ENCODE measurements at regions not wholly inside any gene's neighbourhood (a gene's known extent, or its start where the extent isn't known, plus 50 kb on each side); places are given as distances from the start of the nearest gene placed in this dataset.

DNA sequence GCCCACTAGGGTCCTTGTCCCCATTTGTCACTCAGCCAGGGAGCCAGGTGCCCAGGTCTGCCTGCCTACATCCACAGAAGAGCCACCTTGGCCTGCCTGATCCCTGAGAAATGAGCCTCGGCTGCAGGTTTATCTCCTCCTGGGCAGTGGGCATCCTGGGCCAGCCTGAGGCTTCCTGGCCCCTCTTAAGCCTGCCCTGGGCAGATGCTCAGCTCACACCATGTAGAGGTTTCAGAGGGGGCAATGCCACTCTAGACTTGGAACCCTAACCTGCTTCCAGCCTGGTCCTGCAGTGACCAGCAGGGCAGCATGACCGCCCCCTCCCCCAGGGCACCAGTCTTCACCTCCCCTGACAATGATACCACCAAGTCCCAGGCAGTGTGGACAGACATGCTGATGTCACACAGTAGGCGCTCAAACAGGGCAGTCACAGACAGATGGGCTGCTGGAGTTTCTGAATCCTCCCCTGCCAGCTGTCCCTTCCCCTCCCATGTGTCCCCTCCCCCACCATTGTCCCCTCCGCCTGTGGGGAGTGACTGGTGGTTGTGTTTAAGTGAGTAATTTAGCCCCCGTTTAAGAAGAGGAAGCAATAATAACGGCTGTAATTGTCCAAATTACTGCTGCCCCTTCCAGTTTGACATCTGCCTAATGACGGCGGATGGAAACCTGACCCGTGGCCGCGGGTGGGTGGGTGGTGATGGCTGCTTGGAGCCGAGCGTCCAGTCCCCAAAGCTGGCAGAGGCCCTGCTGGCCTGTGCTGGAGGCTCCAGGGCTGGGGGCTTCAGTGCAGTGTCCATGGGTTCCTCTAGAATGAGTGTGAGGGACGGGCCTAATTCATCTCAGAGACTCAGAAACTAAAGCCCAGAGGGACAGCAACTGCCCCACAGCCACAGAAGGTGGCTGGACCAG is 147.7 kb downstream of the BARX1 start (continued):
- TF ChIP-seq EP300 (IDR thresholded peaks at IDR 0.05; ENCODE audit: borderline replicate concordance in 1 of 2, control insufficient read depth in 1 of 2, low read depth in 2 of 2, low read length in 2 of 2) (no peak), ZZZ3 (IDR thresholded peaks at IDR 0.05; ENCODE audit: control insufficient read depth, insufficient read length, low read depth) (no peak), JUND (IDR thresholded peaks at IDR 0.05; ENCODE audit: low read depth, low read length) (no peak), LARP7 (IDR thresholded peaks at IDR 0.05) (no peak), SUZ12 (IDR thresholded peaks at IDR 0.05; ENCODE audit: unreplicated experiment) (no peak)
- TF ChIP-seq, protein P1, sequence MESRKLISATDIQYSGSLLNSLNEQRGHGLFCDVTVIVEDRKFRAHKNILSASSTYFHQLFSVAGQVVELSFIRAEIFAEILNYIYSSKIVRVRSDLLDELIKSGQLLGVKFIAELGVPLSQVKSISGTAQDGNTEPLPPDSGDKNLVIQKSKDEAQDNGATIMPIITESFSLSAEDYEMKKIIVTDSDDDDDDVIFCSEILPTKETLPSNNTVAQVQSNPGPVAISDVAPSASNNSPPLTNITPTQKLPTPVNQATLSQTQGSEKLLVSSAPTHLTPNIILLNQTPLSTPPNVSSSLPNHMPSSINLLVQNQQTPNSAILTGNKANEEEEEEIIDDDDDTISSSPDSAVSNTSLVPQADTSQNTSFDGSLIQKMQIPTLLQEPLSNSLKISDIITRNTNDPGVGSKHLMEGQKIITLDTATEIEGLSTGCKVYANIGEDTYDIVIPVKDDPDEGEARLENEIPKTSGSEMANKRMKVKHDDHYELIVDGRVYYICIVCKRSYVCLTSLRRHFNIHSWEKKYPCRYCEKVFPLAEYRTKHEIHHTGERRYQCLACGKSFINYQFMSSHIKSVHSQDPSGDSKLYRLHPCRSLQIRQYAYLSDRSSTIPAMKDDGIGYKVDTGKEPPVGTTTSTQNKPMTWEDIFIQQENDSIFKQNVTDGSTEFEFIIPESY (IDR thresholded peaks at IDR 0.05), result no peak

DNA sequence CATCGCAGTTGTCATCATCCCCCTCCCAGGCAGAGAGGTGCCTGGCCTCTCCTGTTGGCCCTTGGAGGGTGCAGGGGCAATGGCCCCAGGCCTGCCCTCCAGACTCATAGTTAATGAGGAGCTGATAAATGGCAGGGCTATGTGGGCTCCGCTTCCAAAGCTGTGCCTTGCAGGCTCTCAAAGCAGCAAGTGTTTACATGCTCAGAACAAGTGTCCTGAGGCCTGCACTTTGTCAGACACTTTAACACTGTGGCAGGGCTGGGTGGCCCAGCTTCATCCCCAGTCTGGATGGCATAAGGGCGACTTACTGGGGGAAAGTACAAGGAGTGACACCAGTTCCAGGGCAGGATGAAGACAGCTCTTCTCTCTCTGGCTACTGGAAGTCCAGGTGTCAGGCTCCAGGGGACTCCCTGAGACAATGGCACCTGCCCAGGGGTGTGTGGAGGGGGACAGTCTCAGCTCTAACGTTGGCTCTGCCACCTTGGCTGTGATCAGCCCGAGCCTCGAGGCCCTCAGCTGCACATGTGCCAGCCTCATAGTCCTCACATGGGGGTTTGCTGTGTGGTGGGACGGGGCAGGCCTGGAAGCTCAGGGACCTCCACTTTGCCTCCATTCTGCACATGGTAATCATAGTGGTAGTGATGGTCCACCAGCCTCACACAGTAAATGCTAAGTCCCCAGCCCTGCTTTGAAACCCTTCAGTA is 153.4 kb downstream of the BARX1 start:
- FAIRE-seq, result no peak
- Histone ChIP-seq H3K9me3 (replicated peaks; ENCODE audit: control insufficient read depth, insufficient read depth, low read length) (no peaks in the 10 kb centered on the region), H3K27ac (ENCODE audit: control insufficient read depth, insufficient read depth) (no peak overlapping the region), H3K79me2 (ENCODE audit: control insufficient read depth, insufficient read depth, low read length) (no peaks in the 10 kb centered on the region), H3K4me2 (ENCODE audit: control insufficient read depth, insufficient read depth) (no peak overlapping the region), H2AFZ (ENCODE audit: control insufficient read depth, low read depth, low read length) (no peak overlapping the region), H3K9ac (ENCODE audit: control insufficient read depth, insufficient read depth, low read length) (no peak overlapping the region), H3K4me3 (no peak overlapping the region), H3K27me3 (replicated peaks in 1 of 2; ENCODE audit: control insufficient read depth in 2 of 2, insufficient read depth in 2 of 2, low read length in 1 of 2) (no peaks in the 10 kb centered on the region), H4K20me1 (ENCODE audit: control insufficient read depth, insufficient read depth) (no peaks in the 10 kb centered on the region), H3K36me3 (ENCODE audit: control insufficient read depth in 2 of 2, insufficient read depth in 2 of 2, low read length in 1 of 2) (no peaks in the 10 kb centered on the region), H3K4me1 (ENCODE audit: control insufficient read depth, insufficient read depth, low read length) (no peaks in the 10 kb centered on the region)
- SMC1A ChIA-PET (ENCODE audit: uncharacterized antibody, unreplicated experiment), result interaction anchor here (0.6 kb wide), 1 partner anchor 697 kb away, joined by 3 read pairs; no protein-coding TSS in a partner anchor
- no peak for ATAC-seq
- no TSS peak for BruUV-seq (replicated peaks)
- CTCF ChIA-PET, result no interaction called here
- in situ Hi-C loops (cut with MboI), result no loop called here
- RAD21 ChIA-PET (ENCODE audit: unreplicated experiment), result no interaction called here
- WGBS (ENCODE audit: insufficient coverage, insufficient replicate concordance, low lambda C conversion rate, missing lambda C conversion rate), result 16% methylated on average over 7 of the region's 7 CpGs
- DNase-seq (ENCODE audit: low read depth, low spot score), result no peak
- TF ChIP-seq, protein P2, sequence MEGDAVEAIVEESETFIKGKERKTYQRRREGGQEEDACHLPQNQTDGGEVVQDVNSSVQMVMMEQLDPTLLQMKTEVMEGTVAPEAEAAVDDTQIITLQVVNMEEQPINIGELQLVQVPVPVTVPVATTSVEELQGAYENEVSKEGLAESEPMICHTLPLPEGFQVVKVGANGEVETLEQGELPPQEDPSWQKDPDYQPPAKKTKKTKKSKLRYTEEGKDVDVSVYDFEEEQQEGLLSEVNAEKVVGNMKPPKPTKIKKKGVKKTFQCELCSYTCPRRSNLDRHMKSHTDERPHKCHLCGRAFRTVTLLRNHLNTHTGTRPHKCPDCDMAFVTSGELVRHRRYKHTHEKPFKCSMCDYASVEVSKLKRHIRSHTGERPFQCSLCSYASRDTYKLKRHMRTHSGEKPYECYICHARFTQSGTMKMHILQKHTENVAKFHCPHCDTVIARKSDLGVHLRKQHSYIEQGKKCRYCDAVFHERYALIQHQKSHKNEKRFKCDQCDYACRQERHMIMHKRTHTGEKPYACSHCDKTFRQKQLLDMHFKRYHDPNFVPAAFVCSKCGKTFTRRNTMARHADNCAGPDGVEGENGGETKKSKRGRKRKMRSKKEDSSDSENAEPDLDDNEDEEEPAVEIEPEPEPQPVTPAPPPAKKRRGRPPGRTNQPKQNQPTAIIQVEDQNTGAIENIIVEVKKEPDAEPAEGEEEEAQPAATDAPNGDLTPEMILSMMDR (IDR thresholded peaks at IDR 0.05 in 2 of 3, conservative IDR thresholded peaks at IDR 0.05 in 1 of 3; ENCODE audit: control insufficient read depth in 2 of 3, extremely low read depth in 1 of 3, insufficient read depth in 1 of 3, low read depth in 3 of 3, low read length in 3 of 3), result no peak
- TF ChIP-seq NR2C1 (IDR thresholded peaks at IDR 0.05) (no peak), ZBED1 (IDR thresholded peaks at IDR 0.05; ENCODE audit: borderline replicate concordance) (no peak), BRCA1 (IDR thresholded peaks at IDR 0.05; ENCODE audit: low read depth, low read length) (no peak), POLR2AphosphoS2 (IDR thresholded peaks at IDR 0.05; ENCODE audit: low read depth, low read length) (no peak), CREB1 (IDR thresholded peaks at IDR 0.05; ENCODE audit: low read depth) (no peak), ZNF217 (IDR thresholded peaks at IDR 0.05) (no peak), PAX8 (IDR thresholded peaks at IDR 0.05) (no peak), SIX5 (IDR thresholded peaks at IDR 0.05; ENCODE audit: low read depth, low read length, severe bottlenecking) (no peak)
- POLR2A ChIA-PET, result no interaction called here
- intact Hi-C loops (cut with micrococcal nuclease; ENCODE audit: unreplicated experiment), result no loop called here
